Vagina (tissue), 2 donors: ENCODE measurements at regions not wholly inside any gene's neighbourhood (a gene's known extent, or its start where the extent isn't known, plus 50 kb on each side); places are given as distances from the start of the nearest gene placed in this dataset.

Experiments used
- CTCF ChIP-seq, 3 experiments: fragments of 450-650 bp in 2 of 3; fragments of 200-600 bp in 1 of 3; sonication (generic) in 1 of 3; IDR thresholded peaks; one replicate each; pipeline ENCODE4 v1.5.1; 2017 to 2019; ENCODE audit warnings: antibody characterized with exemption in 3 of 3, mild to moderate bottlenecking in 2 of 3, moderate library complexity in 2 of 3
- POLR2A ChIP-seq, 2 donors: fragments of 450-650 bp; IDR thresholded peaks; one replicate each; pipeline ENCODE4 v1.6.1; 2017; ENCODE audit warnings: antibody characterized with exemption in 2 of 2, mild to moderate bottlenecking in 2 of 2, moderate library complexity in 2 of 2
- POLR2AphosphoS5 ChIP-seq, 2 donors: sonication (generic); formaldehyde crosslinking; IDR thresholded peaks; one replicate each; pipeline ENCODE4 v1.9.0; 2017; ENCODE audit warnings: antibody characterized with exemption in 2 of 2, mild to moderate bottlenecking in 2 of 2, low read depth in 1 of 2; ENCODE audit not compliant: insufficient read depth in 1 of 2

- TF ChIP-seq CTCF (IDR thresholded peaks at IDR 0.05) (no peak), POLR2AphosphoS5 (IDR thresholded peaks at IDR 0.05; ENCODE audit: insufficient read depth in 1 of 2, low read depth in 1 of 2) (no peak), POLR2A (IDR thresholded peaks at IDR 0.05) (no peak)
These were observed 608.5 kb downstream of the RNF144A start for GRCh38 chr2:7525746-7526145.
